ENCODE measurements at regions not wholly inside any gene's neighbourhood (a gene's known extent, or its start where the extent isn't known, plus 50 kb on each side); places are given as distances from the start of the nearest gene placed in this dataset.

GRCh38 chr13:82905071-82905470, 977.2 kb downstream of the SLITRK1 start:
- 70% methylated on average over 2 of the region's 2 CpGs for WGBS
- no peak for DNase-seq (ENCODE audit: low spot score)
- Histone ChIP-seq H3K4me1 (ENCODE audit: control insufficient read depth in 4 of 4, insufficient read depth in 4 of 4, low read length in 3 of 4) (no peaks in the 10 kb centered on the region), H3K9me3 (ENCODE audit: control insufficient read depth in 4 of 4, low read length in 3 of 4) (no peaks in the 10 kb centered on the region), H3K36me3 (ENCODE audit: control insufficient read depth in 4 of 4, insufficient read depth in 3 of 4, low read depth in 1 of 4, low read length in 3 of 4) (no peaks in the 10 kb centered on the region), H3K4me3 (ENCODE audit: low read depth in 1 of 3, low read length in 3 of 3) (no peak overlapping the region), H3K27ac (ENCODE audit: low read depth in 1 of 2, low read length in 2 of 2) (no peak overlapping the region), H3K9ac (ENCODE audit: low read depth in 1 of 2, low read length in 2 of 2) (no peak overlapping the region), H3K27me3 (ENCODE audit: control insufficient read depth in 4 of 4, insufficient read depth in 4 of 4, low read length in 3 of 4) (no peaks in the 10 kb centered on the region)
- TF ChIP-seq MAX (IDR thresholded peaks at IDR 0.05) (no peak), JUND (IDR thresholded peaks at IDR 0.05) (no peak), CTCF (IDR thresholded peaks at IDR 0.05; ENCODE audit: low read depth, low read length, missing input control) (no peak), RAD21 (IDR thresholded peaks at IDR 0.05) (no peak)

- no peaks in the 10 kb centered on the region for H3K36me3 ChIP-seq (ENCODE audit: control insufficient read depth in 4 of 4, insufficient read depth in 3 of 4, low read depth in 1 of 4, low read length in 3 of 4)
- no peak for DNase-seq (ENCODE audit: low spot score)
- TF ChIP-seq NR2F2 (IDR thresholded peaks at IDR 0.05) (no peak), ZBTB33 (IDR thresholded peaks at IDR 0.05) (no peak), YY1 (IDR thresholded peaks at IDR 0.05) (no peak), RXRA (IDR thresholded peaks at IDR 0.05) (no peak), FOXA1 (IDR thresholded peaks at IDR 0.05) (no peak), TAF1 (conservative IDR thresholded peaks at IDR 0.05) (no peak), MAX (IDR thresholded peaks at IDR 0.05) (no peak)
- no peak overlapping the region for H3K27ac ChIP-seq (ENCODE audit: low read depth in 1 of 2, low read length in 2 of 2)
- no peak overlapping the region for H3K9ac ChIP-seq (ENCODE audit: low read depth in 1 of 2, low read length in 2 of 2)
- no peaks in the 10 kb centered on the region for H3K9me3 ChIP-seq (ENCODE audit: control insufficient read depth in 4 of 4, low read length in 3 of 4)
- H3K4me3 ChIP-seq (ENCODE audit: low read depth in 1 of 3, low read length in 3 of 3), result no peak overlapping the region
- no peaks in the 10 kb centered on the region for H3K4me1 ChIP-seq (ENCODE audit: control insufficient read depth in 4 of 4, insufficient read depth in 4 of 4, low read length in 3 of 4)
- H3K27me3 ChIP-seq (ENCODE audit: control insufficient read depth in 4 of 4, insufficient read depth in 4 of 4, low read length in 3 of 4), result no peaks in the 10 kb centered on the region
Measured at GRCh38 chr13:82900453-82900852, 981.8 kb downstream of the SLITRK1 start.

GRCh38 chr13:82898586-82898985, 983.7 kb downstream of the SLITRK1 start:
- Histone ChIP-seq H3K4me3 (ENCODE audit: low read depth in 1 of 3, low read length in 3 of 3) (no peak overlapping the region), H3K9me3 (ENCODE audit: control insufficient read depth in 4 of 4, low read length in 3 of 4) (no peaks in the 10 kb centered on the region), H3K36me3 (ENCODE audit: control insufficient read depth in 4 of 4, insufficient read depth in 3 of 4, low read depth in 1 of 4, low read length in 3 of 4) (no peaks in the 10 kb centered on the region), H3K27ac (ENCODE audit: low read depth in 1 of 2, low read length in 2 of 2) (no peak overlapping the region), H3K27me3 (ENCODE audit: control insufficient read depth in 4 of 4, insufficient read depth in 4 of 4, low read length in 3 of 4) (no peaks in the 10 kb centered on the region), H3K4me1 (ENCODE audit: control insufficient read depth in 4 of 4, insufficient read depth in 4 of 4, low read length in 3 of 4) (no peaks in the 10 kb centered on the region), H3K9ac (ENCODE audit: low read depth in 1 of 2, low read length in 2 of 2) (no peak overlapping the region)
- 57% methylated on average over 3 of the region's 3 CpGs for WGBS
- no peak for DNase-seq (ENCODE audit: low spot score)
- TF ChIP-seq MAX (IDR thresholded peaks at IDR 0.05), result no peak
- TF ChIP-seq RAD21 (IDR thresholded peaks at IDR 0.05), result no peak
- no peak for TF ChIP-seq RXRA (IDR thresholded peaks at IDR 0.05)
- TF ChIP-seq YY1 (IDR thresholded peaks at IDR 0.05), result no peak
- TF ChIP-seq FOXA2 (IDR thresholded peaks at IDR 0.05), result no peak
- TF ChIP-seq TAF1 (conservative IDR thresholded peaks at IDR 0.05), result no peak
- no peak for TF ChIP-seq ZBTB33 (IDR thresholded peaks at IDR 0.05)
- TF ChIP-seq CTCF (IDR thresholded peaks at IDR 0.05; ENCODE audit: low read depth, low read length, missing input control), result no peak
- TF ChIP-seq NR2F2 (IDR thresholded peaks at IDR 0.05), result no peak
- TF ChIP-seq FOXA1 (IDR thresholded peaks at IDR 0.05), result no peak
- no peak for TF ChIP-seq ATF3 (IDR thresholded peaks at IDR 0.05)
- TF ChIP-seq HNF4G (IDR thresholded peaks at IDR 0.05), result no peak
- no peak for TF ChIP-seq SP1 (IDR thresholded peaks at IDR 0.05)
- TF ChIP-seq HNF4A (conservative IDR thresholded peaks at IDR 0.05), result no peak
- no peak for TF ChIP-seq JUND (IDR thresholded peaks at IDR 0.05)
